Right cardiac atrium (tissue), 2 donors: ENCODE measurements at regions not wholly inside any gene's neighbourhood (a gene's known extent, or its start where the extent isn't known, plus 50 kb on each side); places are given as distances from the start of the nearest gene placed in this dataset.

Experiments
- microRNA-seq, 2 donors: library from miRNA; unstranded; fragments of <30 nt; microRNA quantifications; one replicate each; pipeline ENCODE4 v1.2.0, GENCODE V29; 2020 to 2021
- donor health status: DM: no; HTN: yes; CAD: no.
- donor health status: DM: no; HTN: no; CAD: no.

Small RNA genes in the stretch of these regions (microRNA-seq; reads per million reads assigned to microRNA genes)
- gene MIR125B2 (572 to 920 reads per million in 2 donors), gene MIR99A (81,867 to 129,662 reads per million in 2 donors), gene MIRLET7C (5,254 to 10,004 reads per million in 2 donors)
